NCI-H1105 (cell line): ENCODE measurements at regions not wholly inside any gene's neighbourhood (a gene's known extent, or its start where the extent isn't known, plus 50 kb on each side); places are given as distances from the start of the nearest gene placed in this dataset.
"Not testable (repeated sequence)": the region's sequence is repeated elsewhere in the genome, so short reads cannot be mapped to it uniquely, and the experiment has no call there.

Experiments used
- DNase-seq: peaks from one replicate; lab custom pipeline; 2025; lab: John Stamatoyannopoulos, UW

GRCh38 chr14:48390346-48390745 is 714.9 kb upstream of the MDGA2 start:
- no peak for DNase-seq

DNA sequence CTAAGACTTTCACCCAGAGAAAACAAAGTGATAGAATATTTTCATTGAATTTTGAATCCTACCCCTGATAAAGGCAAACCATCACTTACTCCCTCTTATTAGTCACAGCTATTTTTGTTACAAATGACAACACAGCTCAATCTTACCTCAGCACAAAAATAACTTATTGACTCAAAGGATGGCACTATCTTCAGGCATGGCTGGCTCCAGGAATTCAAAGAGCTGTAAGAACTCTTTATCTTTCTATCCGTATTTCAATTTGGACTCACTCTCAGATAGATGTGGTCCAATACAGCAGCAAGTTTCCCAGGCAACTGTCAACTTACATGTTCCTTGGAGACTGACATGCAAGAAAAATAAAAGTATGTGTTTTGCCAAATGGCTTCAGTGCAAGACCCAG is 709.4 kb upstream of the MDGA2 start:
- no peak for DNase-seq

DNA sequence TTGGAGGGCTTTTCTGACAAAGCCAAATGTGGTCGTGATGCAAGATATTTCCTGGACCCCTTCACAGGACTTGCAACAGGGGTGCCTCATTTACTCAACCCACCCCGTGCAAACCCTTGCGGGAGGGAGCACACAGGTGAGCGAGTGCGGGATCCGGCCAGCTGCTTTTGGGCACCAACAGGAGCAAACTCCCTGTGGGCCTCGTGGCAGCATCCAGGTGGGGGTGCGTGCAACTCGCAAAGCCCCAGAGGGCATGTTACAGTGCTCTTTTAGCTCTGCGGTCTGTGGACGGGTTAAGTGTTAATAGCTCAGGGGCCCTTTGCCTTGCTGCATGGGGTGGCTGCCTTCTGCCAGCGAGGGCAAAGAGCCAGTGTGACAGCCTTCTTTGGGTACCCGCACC is 707.6 kb upstream of the MDGA2 start:
- no peak for DNase-seq

DNA sequence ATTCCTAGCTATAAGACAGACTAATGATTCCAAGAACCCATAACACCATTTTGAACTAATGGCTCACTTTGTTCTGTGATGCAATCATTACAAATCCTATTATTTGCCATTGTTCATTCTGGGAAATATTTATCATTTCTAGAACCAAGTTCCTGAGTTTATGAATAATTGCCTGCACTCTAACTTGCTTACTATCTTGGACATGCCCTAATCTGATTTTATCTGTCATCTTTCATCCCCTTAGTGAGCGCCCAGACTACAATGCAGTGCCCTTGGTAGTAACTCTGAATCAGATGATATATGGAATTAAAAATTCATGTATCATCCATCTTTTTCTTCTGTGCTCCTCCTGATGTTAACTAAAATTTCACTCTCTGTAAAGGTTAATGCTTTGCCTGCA is 703.1 kb upstream of the MDGA2 start:
- no peak for DNase-seq

DNA sequence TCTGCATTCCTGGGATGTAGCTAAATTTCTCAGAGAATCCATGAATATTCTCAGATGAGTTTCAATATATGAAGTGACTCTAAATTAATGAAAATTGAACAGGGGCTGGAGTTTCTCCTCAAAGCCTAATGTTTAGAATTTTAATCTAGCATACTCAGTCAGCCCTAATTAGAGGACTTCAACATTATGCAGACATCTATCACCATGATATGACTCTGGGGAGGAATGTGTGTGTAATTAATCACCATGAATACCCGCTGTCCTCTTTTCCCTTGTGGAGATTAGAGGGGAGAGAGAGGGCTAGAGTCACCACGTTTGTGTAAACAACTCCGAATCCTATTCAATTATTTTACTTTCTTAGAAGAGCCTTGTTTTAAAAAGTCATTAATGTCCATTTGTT is 698.6 kb upstream of the MDGA2 start:
- no peak for DNase-seq

GRCh38 chr14:48350971-48351370 is 675.6 kb upstream of the MDGA2 start:
- DNase-seq = no peak

DNA sequence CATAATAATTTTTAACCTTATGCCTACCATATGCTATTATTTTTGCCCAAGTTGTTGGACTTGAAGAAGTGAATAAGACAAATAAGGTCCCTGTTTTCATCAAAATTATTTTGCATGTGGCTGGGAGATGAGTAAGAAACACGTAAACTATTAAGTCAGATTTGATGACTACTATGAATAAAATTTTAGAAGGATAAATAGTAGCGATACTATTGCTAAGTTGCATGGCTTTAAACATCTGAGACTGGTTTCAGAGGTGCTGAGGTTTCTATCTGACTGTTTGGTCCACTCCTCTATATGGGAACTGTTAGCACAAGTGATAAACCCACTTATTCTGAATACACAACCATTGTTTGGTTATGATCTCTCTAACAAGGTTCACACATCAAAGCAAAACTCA is 674.3 kb upstream of the MDGA2 start:
- DNase-seq = no peak

- no peak for DNase-seq
Measured at GRCh38 chr14:48341069-48341468, 665.7 kb upstream of the MDGA2 start.

GRCh38 chr14:48333221-48333920 is 658.0 kb upstream of the MDGA2 start:
- no peak for DNase-seq

DNA sequence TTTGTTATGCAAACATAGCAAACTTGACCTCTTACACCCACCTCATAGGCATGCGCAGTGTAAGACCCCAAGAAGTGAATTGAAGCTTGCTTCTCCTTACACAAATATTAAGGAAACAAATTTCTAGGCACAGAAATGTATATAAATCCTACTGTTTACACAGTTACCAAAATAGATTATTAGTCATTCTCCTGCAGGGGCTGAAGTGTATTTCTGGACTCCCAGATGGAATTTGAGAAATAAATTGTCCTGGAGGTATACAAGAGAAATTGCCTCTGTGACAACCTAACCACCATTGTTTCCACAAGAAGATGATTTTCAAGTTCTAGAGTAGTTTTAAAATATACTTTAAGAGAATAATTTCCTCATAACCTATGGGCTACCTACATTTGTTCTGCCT is 656.0 kb upstream of the MDGA2 start:
- no peak for DNase-seq

GRCh38 chr14:48325486-48325885 is 650.1 kb upstream of the MDGA2 start:
- no peak for DNase-seq

DNA sequence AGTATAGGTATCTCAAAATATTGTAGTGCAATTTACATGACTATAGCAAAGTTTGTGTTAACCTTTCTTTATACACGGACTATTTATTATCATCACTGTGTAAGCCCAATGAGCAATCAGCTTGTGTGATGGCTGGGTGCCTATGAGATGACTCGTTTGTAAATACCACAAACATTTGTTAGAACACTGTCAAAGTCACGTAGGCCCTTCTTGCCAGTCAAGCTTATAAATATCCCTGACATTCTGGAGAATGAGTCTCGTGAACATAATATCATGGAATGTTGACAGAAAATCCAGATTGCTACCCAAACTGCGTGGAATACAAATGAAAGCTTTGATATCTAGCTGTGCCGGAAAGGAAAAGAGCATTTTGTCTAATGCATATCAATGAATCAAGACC is 648.3 kb upstream of the MDGA2 start:
- DNase-seq = no peak

DNA sequence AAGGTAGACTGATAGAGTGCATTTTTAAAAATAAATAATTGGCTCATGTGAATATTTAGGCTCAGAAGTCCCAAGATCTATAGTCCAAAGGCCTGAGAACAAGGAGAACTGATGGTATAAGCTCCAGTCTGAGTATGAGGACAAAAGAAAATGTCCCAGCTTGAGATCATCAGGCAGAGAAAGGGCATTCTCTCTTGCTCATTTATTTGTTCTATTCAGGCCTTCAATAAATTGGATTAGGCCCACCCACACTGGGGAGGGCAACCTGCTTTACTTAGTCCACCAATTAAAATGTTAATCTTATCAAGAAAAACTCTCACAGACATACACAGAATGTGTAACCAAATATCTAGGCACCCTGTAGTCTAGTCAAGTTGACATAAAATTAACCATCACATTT is 644.4 kb upstream of the MDGA2 start:
- no peak for DNase-seq

- no peak for DNase-seq
Measured at GRCh38 chr14:48304729-48305128, 629.3 kb upstream of the MDGA2 start.

DNA sequence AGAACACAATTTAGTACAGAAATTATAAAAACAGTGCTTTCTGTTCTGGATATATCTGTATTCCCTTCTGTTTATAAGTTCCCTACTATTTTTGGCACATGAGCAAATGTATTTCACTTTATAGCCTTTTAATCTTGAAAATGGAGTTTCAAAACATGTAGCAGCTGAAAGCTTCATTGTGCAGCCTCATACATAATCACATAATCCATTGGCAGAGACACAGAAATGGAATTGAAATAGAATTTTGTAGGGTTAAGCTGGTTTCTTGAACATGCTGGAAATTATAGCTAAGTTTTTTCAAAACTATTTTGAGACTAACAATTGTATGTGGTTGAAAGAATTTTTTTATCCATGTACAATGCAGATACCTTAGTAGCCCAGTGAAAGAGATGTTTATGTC is 614.3 kb upstream of the MDGA2 start:
- no peak for DNase-seq

GRCh38 chr14:48285217-48285616 is 609.8 kb upstream of the MDGA2 start:
- not testable (repeated sequence) for DNase-seq

GRCh38 chr14:48275301-48275700 is 599.9 kb upstream of the MDGA2 start:
- DNase-seq = no peak

- no peak for DNase-seq
Measured at GRCh38 chr14:48274826-48275225, 599.4 kb upstream of the MDGA2 start.

DNA sequence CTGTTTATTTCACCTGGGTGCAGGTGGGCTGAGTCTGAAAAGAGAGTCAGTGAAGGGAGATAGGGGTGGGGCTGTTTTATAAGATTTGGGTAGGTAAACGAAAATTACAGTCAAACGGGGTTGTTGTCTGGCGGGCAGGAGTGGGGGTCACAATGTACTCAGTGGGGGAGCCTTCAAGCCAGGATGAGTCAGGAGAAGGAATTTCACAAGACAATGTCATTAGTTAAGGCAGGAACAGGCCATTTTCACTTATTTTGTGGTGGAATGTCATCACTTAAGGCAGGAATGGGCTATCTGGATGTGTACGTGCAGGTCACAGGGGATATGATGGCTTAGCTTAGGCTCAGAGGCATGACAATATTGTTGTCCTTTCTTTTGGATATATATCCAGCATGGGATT is 592.5 kb upstream of the MDGA2 start:
- DNase-seq = not testable (repeated sequence)

GRCh38 chr14:48266201-48266600 is 590.8 kb upstream of the MDGA2 start:
- not testable (repeated sequence) for DNase-seq

DNA sequence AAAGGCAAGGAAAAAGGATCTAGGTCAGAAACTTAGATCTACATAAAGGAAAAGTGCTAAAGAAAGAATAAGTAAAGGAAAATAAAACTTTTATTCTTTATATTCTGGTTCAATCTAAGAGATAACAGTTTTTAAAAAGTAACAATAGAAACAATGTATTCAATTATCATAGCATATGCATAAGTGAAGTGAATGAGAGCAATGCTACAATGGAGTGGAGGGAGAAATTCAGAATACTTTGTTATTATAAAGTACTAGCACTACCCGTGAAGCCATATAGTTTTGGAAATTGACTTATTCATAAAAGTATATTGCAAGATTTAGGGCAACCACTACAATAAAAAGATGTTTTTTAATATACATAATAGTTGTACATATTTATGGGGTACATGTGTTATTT is 586.0 kb upstream of the MDGA2 start:
- no peak for DNase-seq

DNA sequence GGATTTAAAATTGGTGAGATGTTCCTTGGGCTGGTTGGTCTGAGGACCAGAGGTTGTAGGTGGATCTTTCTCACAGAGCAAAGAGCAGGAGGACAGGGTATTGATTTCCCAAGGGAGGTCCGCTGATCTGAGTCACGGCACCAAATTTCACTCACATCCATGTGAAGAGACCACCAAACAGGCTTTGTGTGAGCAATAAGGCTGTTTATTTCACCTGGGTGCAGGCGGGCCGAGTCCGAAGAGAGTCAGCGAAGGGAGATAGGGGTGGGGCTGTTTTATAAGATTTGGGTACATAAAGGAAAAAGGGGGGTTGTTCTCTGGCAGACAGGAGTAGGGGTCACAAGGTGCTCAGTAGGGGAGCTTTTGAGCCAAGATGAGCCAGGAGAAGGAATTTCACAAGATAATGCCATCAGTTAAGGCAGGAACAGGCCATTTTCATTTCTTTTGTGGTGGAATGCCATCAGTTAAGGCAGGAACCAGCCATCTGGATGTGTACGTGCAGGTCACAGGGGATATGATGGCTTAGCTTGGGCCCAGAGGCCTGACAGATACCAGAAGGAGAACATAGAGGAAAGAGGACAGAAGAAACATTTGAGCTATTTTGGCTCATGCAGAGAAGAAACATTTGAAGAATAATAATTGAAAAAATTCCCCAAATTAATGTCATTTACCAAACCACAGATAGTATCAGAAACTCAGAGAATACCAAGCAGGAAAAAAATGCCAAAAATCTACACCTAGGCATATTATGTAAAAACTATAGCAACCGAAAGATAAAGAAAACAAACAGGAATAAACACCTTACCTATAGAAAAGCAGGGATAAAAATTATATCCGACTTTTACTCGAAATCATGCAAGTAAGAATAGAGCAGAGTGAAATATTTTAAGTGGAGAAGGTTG is 585.2 kb upstream of the MDGA2 start:
- DNase-seq = not testable (repeated sequence)

DNA sequence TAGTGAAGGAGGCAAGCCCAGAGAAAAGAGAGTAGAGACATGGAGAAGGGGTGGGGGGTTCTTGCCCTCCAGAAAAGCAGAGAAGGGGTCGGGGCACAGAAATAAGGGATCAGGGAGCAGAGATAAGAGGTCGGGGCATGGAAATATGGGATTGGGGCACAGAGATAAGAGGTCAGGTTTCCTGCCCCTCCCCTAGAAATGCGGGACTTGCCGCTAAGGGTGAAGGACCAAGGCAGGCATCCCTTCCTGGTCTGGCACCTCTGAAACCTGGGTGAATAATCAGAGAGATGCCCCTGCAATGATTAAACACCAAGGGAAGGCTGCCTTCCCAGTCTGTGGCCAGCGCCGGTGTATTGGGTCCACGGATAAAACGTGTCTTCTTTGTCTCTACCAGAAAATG is 584.5 kb upstream of the MDGA2 start:
- DNase-seq = not testable (repeated sequence)
